GM12878 (cell line): ENCODE measurements at regions not wholly inside any gene's neighbourhood (a gene's known extent, or its start where the extent isn't known, plus 50 kb on each side); places are given as distances from the start of the nearest gene placed in this dataset.

ENCODE experiments used
- ATAC-seq: fragments of 200-7000 bp; cut with Tn5 transposase; 3 replicates; pipeline ENCODE4 v1.9.1; 2020; ENCODE audit warnings: mild to moderate bottlenecking, moderate library complexity
- BruUV-seq: library from RNA; stranded (reverse); fragments of 400-500 nt; replicated peaks from 2 replicates; lab custom pipeline; 2021; lab: Mats Ljungman, UMichigan
- CTCF ChIA-PET: fragments of 300-600 bp; sonication (Branson Sonifier 250); formaldehyde crosslinking; extraction: SDS; loops from one replicate; lab custom pipeline; 2021; ENCODE audit warnings: inconsistent platforms; lab: Yijun Ruan, JAX
- POLR2A ChIA-PET: fragments of 350-600 bp; formaldehyde crosslinking; extraction: SDS; loops from one replicate; lab custom pipeline; 2021; ENCODE audit warnings: inconsistent platforms; lab: Charles Lee
- RAD21 ChIA-PET: fragments of 300-600 bp; sonication (Branson Sonifier 250); formaldehyde crosslinking; loops from one replicate; lab custom pipeline; 2023; ENCODE audit warnings: antibody characterized with exemption; ENCODE audit not compliant: unreplicated experiment; lab: Charles Lee
- SMC1A ChIA-PET: fragments of 300-600 bp; sonication (Branson Sonifier 250); formaldehyde crosslinking; loops from one replicate; lab custom pipeline; 2023; ENCODE audit not compliant: unreplicated experiment, uncharacterized antibody; lab: Charles Lee
- DNase-seq: peaks from one replicate; pipeline ENCODE4 v3.0.0-alpha.2; 2011; ENCODE audit warnings: low read depth, low spot score
- FAIRE-seq: peaks from 3 replicates; lab custom pipeline; 2011; peaks lifted over from hg19 to GRCh38; lab: Jason Lieb, UNC
- H2AFZ ChIP-seq: 2 replicates; pipeline ENCODE4 v1.6.0; 2011; ENCODE audit warnings: low read depth, low read length, control low read depth; ENCODE audit not compliant: control insufficient read depth
- H3K27ac ChIP-seq: 2 replicates; pipeline ENCODE4 v1.5.1; 2011; ENCODE audit warnings: control low read depth; ENCODE audit not compliant: control insufficient read depth, insufficient read depth
- H3K27me3 ChIP-seq, 2 experiments: replicated peaks in 1 of 2; 2 replicates each; pipeline versions ENCODE4 v1.6.0 to v1.6.1; 2011; ENCODE audit warnings: low read length in 1 of 2; ENCODE audit not compliant: control insufficient read depth in 2 of 2, insufficient read depth in 2 of 2
- H3K36me3 ChIP-seq, 2 experiments: 2 replicates each; pipeline ENCODE4 v1.5.1; 2011; ENCODE audit warnings: low read length in 1 of 2; ENCODE audit not compliant: control insufficient read depth in 2 of 2, insufficient read depth in 2 of 2
- H3K4me1 ChIP-seq: 2 replicates; pipeline ENCODE4 v1.6.1; 2011; ENCODE audit warnings: mild to moderate bottlenecking, low read length, moderate library complexity, mixed read lengths; ENCODE audit not compliant: control insufficient read depth, insufficient read depth
- H3K4me2 ChIP-seq: 2 replicates; pipeline ENCODE4 v1.6.0; 2011; ENCODE audit warnings: control low read depth; ENCODE audit not compliant: control insufficient read depth, insufficient read depth
- H3K4me3 ChIP-seq: fragments of 200-600 bp; sonication (generic); 2 replicates; pipeline ENCODE4 v1.5.1; 2016
- H3K79me2 ChIP-seq: 2 replicates; pipeline ENCODE4 v1.6.0; 2011; ENCODE audit warnings: low read length; ENCODE audit not compliant: control insufficient read depth, insufficient read depth
- H3K9ac ChIP-seq: 2 replicates; pipeline ENCODE4 v1.8.0; 2011; ENCODE audit warnings: low read length, control low read depth, mixed read lengths; ENCODE audit not compliant: control insufficient read depth, insufficient read depth
- H3K9me3 ChIP-seq: replicated peaks from 3 replicates; pipeline ENCODE4 v1.5.1; 2011; ENCODE audit warnings: mild to moderate bottlenecking, low read length; ENCODE audit not compliant: control insufficient read depth, insufficient read depth
- H4K20me1 ChIP-seq: 2 replicates; pipeline ENCODE4 v1.6.0; 2011; ENCODE audit not compliant: control insufficient read depth, insufficient read depth
- BCL11A ChIP-seq: IDR thresholded peaks from 2 replicates; pipeline ENCODE4 v1.6.1; 2011; ENCODE audit warnings: low read depth, low read length
- ELK1 ChIP-seq: IDR thresholded peaks from 2 replicates; pipeline ENCODE4 v1.6.1; 2012; ENCODE audit warnings: low read depth, low read length, improper control_type of control experiment
- ETV6 ChIP-seq, 2 experiments: fragments of 450-650 bp in 1 of 2; IDR thresholded peaks in 1 of 2; conservative IDR thresholded peaks in 1 of 2; 2 replicates each; pipeline ENCODE4 v1.6.1; 2014; ENCODE audit warnings: antibody characterized with exemption in 1 of 2, borderline replicate concordance in 1 of 2, low read depth in 1 of 2, mild to moderate bottlenecking in 1 of 2, moderate library complexity in 1 of 2
- FOXK2 ChIP-seq: fragments of 450-650 bp; IDR thresholded peaks from 2 replicates; pipeline ENCODE4 v1.6.1; 2017; ENCODE audit warnings: mild to moderate bottlenecking, moderate library complexity
- HDGF ChIP-seq: fragments of 450-650 bp; IDR thresholded peaks from 2 replicates; pipeline ENCODE4 v1.6.1; 2016; ENCODE audit warnings: antibody characterized with exemption
- IKZF2 ChIP-seq, 2 experiments: fragments of 450-650 bp; IDR thresholded peaks; 2 replicates each; pipeline ENCODE4 v1.6.1; 2017; ENCODE audit warnings: mild to moderate bottlenecking in 2 of 2, moderate library complexity in 2 of 2
- JUNB ChIP-seq: IDR thresholded peaks from 2 replicates; pipeline ENCODE4 v1.6.1; 2016; ENCODE audit warnings: antibody characterized with exemption, mild to moderate bottlenecking
- MTA2 ChIP-seq: fragments of 450-650 bp; IDR thresholded peaks from 2 replicates; pipeline ENCODE4 v1.6.1; 2016; ENCODE audit warnings: low read depth, mild to moderate bottlenecking, moderate library complexity
- NBN ChIP-seq: fragments of 450-650 bp; IDR thresholded peaks from 2 replicates; pipeline ENCODE4 v1.6.1; 2016
- POLR2AphosphoS2 ChIP-seq: IDR thresholded peaks from 2 replicates; pipeline ENCODE4 v1.6.1; 2011; ENCODE audit warnings: low read depth, mild to moderate bottlenecking, low read length, improper control_type of control experiment, moderate library complexity
- STAT3 ChIP-seq: IDR thresholded peaks from 2 replicates; pipeline ENCODE4 v1.6.1; 2011; ENCODE audit warnings: low read depth, low read length, improper control_type of control experiment
- ZBED1 ChIP-seq: IDR thresholded peaks from 2 replicates; pipeline ENCODE4 v1.6.1; 2016; ENCODE audit warnings: borderline replicate concordance
- WGBS: methylation state at CpG from one replicate; pipeline ENCODE4 v1.1.6; 2016; ENCODE audit warnings: low lambda C conversion rate; ENCODE audit not compliant: insufficient replicate concordance, insufficient coverage; ENCODE audit errors: missing lambda C conversion rate; 5-methylcytosine and 5-hydroxymethylcytosine counted together
- in situ Hi-C: fragments of 300-500 bp; cut with MboI; formaldehyde crosslinking; loops from 9 replicates; pipeline ENCODE4 v1.14.3; 2018; ENCODE audit warnings: mixed read lengths
- intact Hi-C: fragments of 100-400 bp; cut with micrococcal nuclease; formaldehyde crosslinking; loops from one replicate; pipeline ENCODE4 v1.14.2; 2022; ENCODE audit not compliant: unreplicated experiment

- peak overlapping the region; percentile 59; the same call in 1 of the 2 replicates for H3K4me2 ChIP-seq
- no peaks in the 10 kb centered on the region for H4K20me1 ChIP-seq
- in situ Hi-C loops: no loop called here
- no peak overlapping the region; the same call in 1 of the 2 replicates for H3K4me3 ChIP-seq
- H3K4me1 ChIP-seq: peaks cover 37% of the 10 kb centered on the region
- H3K79me2 ChIP-seq: no peaks in the 10 kb centered on the region
- POLR2A ChIA-PET: no interaction called here
- no peak overlapping the region for H3K9ac ChIP-seq
- H2AFZ ChIP-seq: no peak overlapping the region
- H3K27ac ChIP-seq: no peak overlapping the region
- FAIRE-seq (no peak), ATAC-seq (no peak), DNase-seq (no peak)
- no TSS peak for BruUV-seq
- no peaks in the 10 kb centered on the region; a peak in 1 of 4 replicates for H3K27me3 ChIP-seq
- no peaks in the 10 kb centered on the region; the same call in 2 of the 3 replicates for H3K9me3 ChIP-seq
- TF ChIP-seq IKZF2 (IDR thresholded peaks at IDR 0.05): peak in 1 of 2 experiments; percentile 28; a peak in 2 of 4 replicates
- TF ChIP-seq BCL11A: no peak
- TF ChIP-seq ETV6 (conservative IDR thresholded peaks at IDR 0.05 in 1 of 2, IDR thresholded peaks at IDR 0.05 in 1 of 2; ENCODE audit: borderline replicate concordance in 1 of 2, low read depth in 1 of 2): no peak
- SMC1A ChIA-PET: interaction anchor here (1.5 to 1.9 kb wide), 2 partner anchors 11 to 12 kb away, joined by 3 to 6 read pairs; no protein-coding TSS in a partner anchor
- WGBS: 5% methylated on average over 13 of the region's 13 CpGs
- RAD21 ChIA-PET: interaction anchor here (0.9 kb wide), 1 partner anchor 108 kb away, joined by 3 read pairs; no protein-coding TSS in a partner anchor
- intact Hi-C loops: no loop called here
- CTCF ChIA-PET: interaction anchor here (0.9 to 1.1 kb wide), 2 partner anchors 12 to 13 kb away, joined by 3 to 4 read pairs; no protein-coding TSS in a partner anchor
- H3K36me3 ChIP-seq: no peaks in the 10 kb centered on the region
Measured at GRCh38 chr6:157768863-157769551, 54.0 kb upstream of the SNX9 start.

- CTCF ChIA-PET: interaction anchor here (0.7 to 1.7 kb wide), 4 partner anchors 13 to 106 kb away, joined by 3 to 12 read pairs (median 4); no protein-coding TSS in a partner anchor
- Histone ChIP-seq H3K4me2 (peak overlapping the region; percentile 10; the same call in 1 of the 2 replicates), H3K9ac (no peak overlapping the region), H3K4me1 (peaks cover 30% of the 10 kb centered on the region)
- no peak for ATAC-seq
- SMC1A ChIA-PET: interaction anchor here (1.1 to 2.7 kb wide), 5 partner anchors 10 to 103 kb away, joined by 3 to 10 read pairs (median 4); no protein-coding TSS in a partner anchor
- WGBS: 80% methylated on average over 10 of the region's 10 CpGs
- in situ Hi-C loops: no loop called here
- RAD21 ChIA-PET: interaction anchor here (0.9 to 1.5 kb wide), 4 partner anchors 18 to 303 kb away, joined by 3 to 6 read pairs (median 4); no protein-coding TSS in a partner anchor
- intact Hi-C loops: no loop called here
- POLR2A ChIA-PET: interaction anchor here (0.7 kb wide), 1 partner anchor 1096 kb away, joined by 3 read pairs; no protein-coding TSS in a partner anchor
- no peak for TF ChIP-seq STAT3
- no peak for TF ChIP-seq FOXK2
- TF ChIP-seq JUNB: no peak
- TF ChIP-seq MTA2: no peak
- TF ChIP-seq ELK1: no peak
- no peak for TF ChIP-seq POLR2AphosphoS2
- no peak for TF ChIP-seq NBN
- TF ChIP-seq ZBED1: no peak
- TF ChIP-seq HDGF: no peak
- TF ChIP-seq, all 136 proteins: peak for 0
- Histone ChIP-seq H2AFZ (no peak overlapping the region), H4K20me1 (no peaks in the 10 kb centered on the region), H3K9me3 (no peaks in the 10 kb centered on the region; the same call in 2 of the 3 replicates), H3K79me2 (no peaks in the 10 kb centered on the region), H3K27ac (no peak overlapping the region), H3K36me3 (no peaks in the 10 kb centered on the region), H3K27me3 (no peaks in the 10 kb centered on the region; a peak in 1 of 4 replicates), H3K4me3 (no peak overlapping the region)
- no peak for FAIRE-seq
- DNase-seq: no peak
- BruUV-seq: no TSS peak
Measured at GRCh38 chr6:157769776-157770426, 53.1 kb upstream of the SNX9 start.
